K562 (cell line): ENCODE measurements at regions not wholly inside any gene's neighbourhood (a gene's known extent, or its start where the extent isn't known, plus 50 kb on each side); places are given as distances from the start of the nearest gene placed in this dataset.

Experiments used
- BRD4 ChIP-seq: fragments of 200-600 bp; sonication (generic); IDR thresholded peaks from 2 replicates; pipeline ENCODE4 v1.6.1; 2017; ENCODE audit warnings: inconsistent platforms
- CTCF ChIP-seq, 3 experiments: IDR thresholded peaks in 2 of 3; conservative IDR thresholded peaks in 1 of 3; 2 replicates each; pipeline ENCODE4 v1.5.1; 2011 to 2012; ENCODE audit warnings: low read length in 3 of 3, mild to moderate bottlenecking in 3 of 3, control low read depth in 2 of 3, improper control_type of control experiment in 1 of 3, inconsistent platforms in 1 of 3, low read depth in 1 of 3, mixed read lengths in 1 of 3, moderate library complexity in 1 of 3; ENCODE audit not compliant: insufficient read depth in 2 of 3
- DIDO1 ChIP-seq: fragments of 450-650 bp; IDR thresholded peaks from 2 replicates; pipeline ENCODE4 v1.6.1; 2016; ENCODE audit warnings: low read depth, missing biosample characterization, missing genetic modification characterization
- GABPA ChIP-seq: fragments of 200-800 bp; sonication (Bioruptor generic); conservative IDR thresholded peaks from 2 replicates; pipeline ENCODE4 v1.6.1; 2016; ENCODE audit warnings: low read depth, missing genetic modification characterization, missing compliant biosample characterization
- MAFK ChIP-seq: IDR thresholded peaks from 2 replicates; pipeline ENCODE4 v1.6.1; 2011; ENCODE audit warnings: low read length, improper control_type of control experiment
- NFRKB ChIP-seq: fragments of 450-650 bp; IDR thresholded peaks from 2 replicates; pipeline ENCODE4 v1.6.1; 2016; ENCODE audit warnings: low read depth
- NR3C1 ChIP-seq: sonication (generic); formaldehyde crosslinking; IDR thresholded peaks from 2 replicates; pipeline ENCODE4 v1.8.1; 2022; ENCODE audit warnings: missing genetic modification reagents
- REST ChIP-seq, 2 experiments: fragments of 450-650 bp; formaldehyde crosslinking in 1 of 2; IDR thresholded peaks; 2 replicates each; pipeline versions ENCODE4 v1.4.0 to v1.6.1; 2014 to 2020; ENCODE audit warnings: mild to moderate bottlenecking in 2 of 2, borderline replicate concordance in 1 of 2, low read depth in 1 of 2
- RNF2 ChIP-seq: sonication (generic); IDR thresholded peaks from 2 replicates; pipeline ENCODE4 v1.6.1; 2016
- SREBF2 ChIP-seq: sonication (generic); formaldehyde crosslinking; IDR thresholded peaks from 2 replicates; pipeline ENCODE4 v1.4.0; 2020; ENCODE audit warnings: mild to moderate bottlenecking, missing genetic modification reagents
- TCF7L2 ChIP-seq: fragments of 150-350 bp; IDR thresholded peaks from 2 replicates; pipeline ENCODE4 v1.6.1; 2016; ENCODE audit warnings: low read depth, mild to moderate bottlenecking, low read length, moderate library complexity
- YBX1 ChIP-seq: fragments of 450-650 bp; IDR thresholded peaks from 2 replicates; pipeline ENCODE4 v1.7.1; 2016; ENCODE audit warnings: mild to moderate bottlenecking
- ZBTB49 ChIP-seq: sonication (generic); formaldehyde crosslinking; IDR thresholded peaks from 2 replicates; pipeline ENCODE4 v1.8.0; 2022; ENCODE audit warnings: missing genetic modification reagents, mild to moderate bottlenecking, borderline replicate concordance

DNA sequence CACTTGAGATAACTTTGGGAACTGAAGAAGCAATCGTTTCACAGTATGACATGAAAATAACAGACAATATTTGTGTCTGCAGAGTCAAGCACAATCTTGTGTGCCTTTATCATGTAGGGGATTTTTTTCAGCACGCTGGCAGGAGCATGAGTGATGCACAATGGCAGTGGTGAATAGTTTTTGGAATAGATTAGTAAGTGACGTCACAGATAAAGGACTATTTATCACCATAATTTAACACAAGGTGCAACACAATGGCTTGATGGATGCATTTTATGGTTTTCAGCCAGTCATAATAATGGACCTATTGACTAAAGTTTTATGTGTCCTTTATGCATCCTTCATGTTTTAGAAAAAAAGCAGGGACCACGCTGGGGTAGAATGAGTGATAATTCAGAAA lies 559.8 kb upstream of the FANCL start:
- no peak for TF ChIP-seq DIDO1
- TF ChIP-seq REST (IDR thresholded peaks at IDR 0.05; ENCODE audit: borderline replicate concordance): no peak
- no peak for TF ChIP-seq REST (CRISPR knock-in tag; IDR thresholded peaks at IDR 0.05; ENCODE audit: low read depth)
- no peak for TF ChIP-seq CTCF (IDR thresholded peaks at IDR 0.05 in 2 of 3, conservative IDR thresholded peaks at IDR 0.05 in 1 of 3; ENCODE audit: insufficient read depth in 2 of 3, low read depth in 1 of 3, low read length in 3 of 3)
- TF ChIP-seq MAFK: no peak
- no peak for TF ChIP-seq SREBF2 (CRISPR knock-in tag)
- TF ChIP-seq TCF7L2: no peak
- no peak for TF ChIP-seq ZBTB49 (CRISPR knock-in tag)
- no peak for TF ChIP-seq BRD4
- no peak for TF ChIP-seq NR3C1
- no peak for TF ChIP-seq NFRKB
- TF ChIP-seq YBX1: no peak
- no peak for TF ChIP-seq RNF2
- TF ChIP-seq GABPA: no peak
